Stimulated activated CD4-positive, alpha-beta T cell treated with anti-CD3 and anti-CD28 coated beads, Interleukin-4, amount 100 ng/mL, for 4 hours (primary cell): ENCODE measurements at regions not wholly inside any gene's neighbourhood (a gene's known extent, or its start where the extent isn't known, plus 50 kb on each side); places are given as distances from the start of the nearest gene placed in this dataset.

Source experiments
- DNase-seq, 2 experiments: peaks; one replicate each; pipeline ENCODE4 v3.0.0-alpha.2; 2020

GRCh38 chr2:120441744-120442471 is 96.0 kb downstream of the INHBB start:
- DNase-seq: no peak

- DNase-seq: no peak
Measured at GRCh38 chr2:120442541-120442922, 96.6 kb downstream of the INHBB start.

GRCh38 chr2:120442923-120443571 is 97.1 kb downstream of the INHBB start:
- peak in 1 of 2 experiments; percentile 20 for DNase-seq

- no peak for DNase-seq
Measured at GRCh38 chr2:120443946-120444345, 98.0 kb downstream of the INHBB start.

GRCh38 chr2:120444691-120445240 is 98.8 kb downstream of the INHBB start:
- no peak for DNase-seq

- no peak for DNase-seq
Measured at GRCh38 chr2:120445449-120446143, 99.7 kb downstream of the INHBB start.

GRCh38 chr2:120446236-120447126 is 100.5 kb downstream of the INHBB start:
- no peak for DNase-seq

GRCh38 chr2:120447127-120447785 is 101.3 kb downstream of the INHBB start:
- DNase-seq: no peak

GRCh38 chr2:120448436-120448835 is 102.5 kb downstream of the INHBB start:
- DNase-seq: no peak

- no peak for DNase-seq
Measured at GRCh38 chr2:120448961-120449810, 103.2 kb downstream of the INHBB start.

GRCh38 chr2:120450196-120450820 is 104.4 kb downstream of the INHBB start:
- no peak for DNase-seq

GRCh38 chr2:120451334-120451733 is 105.4 kb downstream of the INHBB start:
- DNase-seq: no peak

GRCh38 chr2:120452131-120452530 is 106.2 kb downstream of the INHBB start:
- no peak for DNase-seq

- DNase-seq: no peak
Measured at GRCh38 chr2:120452945-120453634, 107.2 kb downstream of the INHBB start.

- DNase-seq: no peak
Measured at GRCh38 chr2:120453635-120453998, 107.7 kb downstream of the INHBB start.

GRCh38 chr2:120454654-120455385 is 108.9 kb downstream of the INHBB start:
- no peak for DNase-seq

GRCh38 chr2:120455390-120455789 is 109.5 kb downstream of the INHBB start:
- no peak for DNase-seq

- DNase-seq: no peak
Measured at GRCh38 chr2:120456867-120457266, 110.9 kb downstream of the INHBB start.

GRCh38 chr2:120460511-120460910 is 114.6 kb downstream of the INHBB start:
- no peak for DNase-seq
